A549 (cell line): ENCODE measurements at regions not wholly inside any gene's neighbourhood (a gene's known extent, or its start where the extent isn't known, plus 50 kb on each side); places are given as distances from the start of the nearest gene placed in this dataset.

Experiments used
- ATAC-seq, 2 experiments: fragments of 200-7000 bp in 1 of 2; fragments of >200 bp in 1 of 2; cut with Nextera tagmentation in 1 of 2; cut with Tn5 transposase in 1 of 2; 3 replicates each; pipeline versions ENCODE4 v1.8.0 to v1.9.1; 2018 to 2020; ENCODE audit warnings: mild to moderate bottlenecking in 1 of 2, moderate library complexity in 1 of 2
- CTCF ChIA-PET: fragments of 300-600 bp; sonication (Branson Sonifier 250); formaldehyde crosslinking; extraction: SDS; loops from one replicate; lab custom pipeline; 2021; ENCODE audit warnings: antibody characterized with exemption, inconsistent platforms; lab: Yijun Ruan, JAX
- POLR2A ChIA-PET: fragments of 350-600 bp; formaldehyde crosslinking; extraction: SDS; loops from one replicate; lab custom pipeline; 2021; ENCODE audit warnings: antibody characterized with exemption, inconsistent platforms; lab: Yijun Ruan, JAX
- DNase-seq, 2 experiments: peaks; one replicate each; pipeline versions ENCODE4 v3.0.0 to v3.0.0-alpha.2; 2011 to 2016; ENCODE audit warnings: low read depth in 1 of 2, low spot score in 1 of 2
- FAIRE-seq: peaks from 2 replicates; lab custom pipeline; 2011; peaks lifted over from hg19 to GRCh38; lab: Jason Lieb, UNC
- H3K27ac ChIP-seq, 2 experiments: fragments of >200 bp; sonication (Bioruptor Twin); formaldehyde crosslinking; 3 replicates each; pipeline ENCODE4 v1.5.1; 2016 to 2017
- H3K4me1 ChIP-seq: fragments of >200 bp; sonication (Bioruptor Twin); formaldehyde crosslinking; 3 replicates; pipeline ENCODE4 v1.6.1; 2016
- H3K4me2 ChIP-seq: fragments of >200 bp; sonication (Bioruptor Twin); formaldehyde crosslinking; 3 replicates; pipeline ENCODE4 v1.6.1; 2016
- H3K4me3 ChIP-seq: fragments of >200 bp; sonication (Bioruptor Twin); formaldehyde crosslinking; 3 replicates; pipeline ENCODE4 v1.5.1; 2016
- H3K9me3 ChIP-seq: fragments of >200 bp; sonication (Bioruptor Twin); formaldehyde crosslinking; 3 replicates; pipeline ENCODE4 v1.6.1; 2016
- CBX8 ChIP-seq: fragments of 200-600 bp; sonication (generic); IDR thresholded peaks from 2 replicates; pipeline ENCODE4 v1.6.1; 2016
- CHD2 ChIP-seq: fragments of 150-350 bp; IDR thresholded peaks from 2 replicates; pipeline ENCODE4 v1.6.1; 2014; ENCODE audit warnings: low read length; ENCODE audit not compliant: partially characterized antibody
- CHD4 ChIP-seq: fragments of 200-600 bp; sonication (generic); IDR thresholded peaks from 2 replicates; pipeline ENCODE4 v1.6.1; 2016; ENCODE audit warnings: antibody characterized with exemption, mild to moderate bottlenecking, borderline replicate concordance
- EHMT2 ChIP-seq: fragments of 200-600 bp; sonication (generic); IDR thresholded peaks from 2 replicates; pipeline ENCODE4 v1.6.1; 2016; ENCODE audit warnings: antibody characterized with exemption, low read depth, mild to moderate bottlenecking, moderate library complexity
- EP300 ChIP-seq, 2 experiments: fragments of >200 bp; sonication (Bioruptor Twin); formaldehyde crosslinking; IDR thresholded peaks; 2 replicates in 1 of 2; 3 replicates in 1 of 2; pipeline ENCODE4 v1.6.1; 2016 to 2017
- FOSB ChIP-seq: fragments of 250-450 bp; sonication (Bioruptor Pico); IDR thresholded peaks from 2 replicates; pipeline ENCODE4 v1.5.0; 2020; ENCODE audit warnings: mild to moderate bottlenecking, moderate library complexity
- FOXS1 ChIP-seq: fragments of 250-450 bp; sonication (Bioruptor Pico); IDR thresholded peaks from 2 replicates; pipeline ENCODE4 v1.5.0; 2020; ENCODE audit warnings: mild to moderate bottlenecking, moderate library complexity
- GATA3 ChIP-seq: IDR thresholded peaks from 2 replicates; pipeline ENCODE4 v1.6.1; 2012; ENCODE audit warnings: borderline replicate concordance
- HES2 ChIP-seq: fragments of >200 bp; sonication (Bioruptor Twin); formaldehyde crosslinking; IDR thresholded peaks from 2 replicates; pipeline ENCODE4 v1.6.1; 2016
- HOXB5 ChIP-seq: fragments of 250-450 bp; sonication (Bioruptor Pico); IDR thresholded peaks from 2 replicates; pipeline ENCODE4 v1.5.0; 2020; ENCODE audit warnings: mild to moderate bottlenecking, moderate library complexity
- MAZ ChIP-seq: fragments of 150-350 bp; IDR thresholded peaks from 2 replicates; pipeline ENCODE4 v1.6.1; 2014; ENCODE audit warnings: antibody characterized with exemption, low read depth, low read length, borderline replicate concordance
- MYC ChIP-seq: IDR thresholded peaks from 2 replicates; pipeline ENCODE4 v1.6.1; 2012; ENCODE audit warnings: mild to moderate bottlenecking, inconsistent platforms, low read length, improper control_type of control experiment, borderline replicate concordance
- NFE2L2 ChIP-seq: fragments of 150-350 bp; conservative IDR thresholded peaks from 2 replicates; pipeline ENCODE4 v1.6.1; 2014; ENCODE audit warnings: low read length
- NR3C1 ChIP-seq: fragments of >200 bp; sonication (Bioruptor Twin); formaldehyde crosslinking; IDR thresholded peaks from 3 replicates; pipeline ENCODE4 v1.6.1; 2017
- PHF8 ChIP-seq: fragments of 200-600 bp; sonication (generic); IDR thresholded peaks from 2 replicates; pipeline ENCODE4 v1.6.1; 2016; ENCODE audit warnings: low read depth, mild to moderate bottlenecking, antibody characterized with exemption, moderate library complexity, borderline replicate concordance
- POLR2A ChIP-seq: IDR thresholded peaks from 2 replicates; pipeline ENCODE4 v1.6.1; 2012; ENCODE audit warnings: mild to moderate bottlenecking, low read length
- RCOR1 ChIP-seq: fragments of 150-350 bp; IDR thresholded peaks from 2 replicates; pipeline ENCODE4 v1.6.1; 2014; ENCODE audit warnings: antibody characterized with exemption, low read length, low read depth
- RFX5 ChIP-seq: fragments of 450-650 bp; IDR thresholded peaks from 2 replicates; pipeline ENCODE4 v1.7.1; 2014; ENCODE audit warnings: antibody characterized with exemption, mild to moderate bottlenecking, moderate library complexity
- SMC3 ChIP-seq: fragments of >200 bp; sonication (Bioruptor Twin); formaldehyde crosslinking; IDR thresholded peaks from 3 replicates; pipeline ENCODE4 v1.6.1; 2018; ENCODE audit warnings: inconsistent platforms
- TFCP2L1 ChIP-seq: fragments of 250-450 bp; sonication (Bioruptor Pico); IDR thresholded peaks from 2 replicates; pipeline ENCODE4 v1.5.0; 2021; ENCODE audit warnings: mild to moderate bottlenecking
- TP53 ChIP-seq: fragments of 250-450 bp; sonication (Bioruptor Pico); IDR thresholded peaks from 2 replicates; pipeline ENCODE4 v1.5.0; 2021; ENCODE audit warnings: mild to moderate bottlenecking, moderate library complexity
- ZNF302 ChIP-seq: fragments of 250-450 bp; sonication (Bioruptor Pico); IDR thresholded peaks from 2 replicates; pipeline ENCODE4 v1.9.0; 2021; ENCODE audit warnings: inconsistent platforms, mild to moderate bottlenecking, moderate library complexity
- ZSCAN20 ChIP-seq: fragments of 250-450 bp; sonication (Bioruptor Pico); IDR thresholded peaks from 2 replicates; pipeline ENCODE4 v1.8.0; 2022; ENCODE audit warnings: mild to moderate bottlenecking, moderate library complexity
- WGBS: methylation state at CpG from one replicate; pipeline ENCODE4 v1.1.6; 2017; ENCODE audit errors: missing lambda C conversion rate; 5-methylcytosine and 5-hydroxymethylcytosine counted together
- TF ChIP-seq, protein P1 (sequence below): fragments of >200 bp; sonication (Bioruptor Twin); formaldehyde crosslinking; IDR thresholded peaks from 3 replicates; pipeline ENCODE4 v1.5.1; 2016
- TF ChIP-seq, protein P2 (sequence below): fragments of 150-350 bp; IDR thresholded peaks from 2 replicates; pipeline ENCODE4 v1.6.1; 2014; ENCODE audit warnings: low read depth, mild to moderate bottlenecking, low read length
- TF ChIP-seq, protein P3 (sequence below): fragments of 450-650 bp; IDR thresholded peaks from 2 replicates; pipeline ENCODE4 v1.6.1; 2014; ENCODE audit warnings: antibody characterized with exemption

GRCh38 chr5:157915638-157916037, 56.7 kb upstream of the CLINT1 start (continued):
- no peak for TF ChIP-seq TP53 (CRISPR knock-in tag)
- TF ChIP-seq HES2: no peak
- no peak for TF ChIP-seq ZSCAN20 (CRISPR knock-in tag)
- TF ChIP-seq CBX8: no peak
- no peak for TF ChIP-seq TFCP2L1

DNA sequence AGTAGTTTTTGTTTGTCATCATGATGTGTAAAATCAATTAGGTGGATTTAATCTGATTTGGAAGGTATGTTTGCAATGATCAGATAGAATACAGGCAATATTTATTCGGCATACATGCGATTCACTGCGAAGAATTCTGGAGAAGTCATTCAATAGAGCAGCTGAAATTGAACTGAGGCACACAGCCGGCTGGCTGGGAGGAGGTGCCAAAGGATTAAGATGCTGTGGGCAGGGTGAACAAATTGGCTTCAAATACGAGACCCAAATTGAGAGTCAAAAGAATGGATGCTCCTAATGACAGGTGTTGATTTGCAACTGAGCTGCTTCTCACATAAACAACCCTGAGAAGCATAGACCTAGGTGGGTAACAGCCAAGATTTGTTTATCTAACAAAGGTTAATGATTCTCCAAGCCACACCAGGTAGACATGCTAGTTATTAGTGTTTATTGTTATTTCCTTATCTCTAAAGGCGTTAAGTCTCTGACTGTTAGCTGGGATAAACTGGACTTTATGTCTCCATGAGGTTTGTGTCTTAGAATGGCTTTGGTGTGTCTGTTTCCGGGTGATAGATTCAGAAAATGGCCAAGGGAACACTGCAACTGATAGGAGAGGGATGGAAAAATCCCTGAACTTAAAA, 55.3 kb upstream of the CLINT1 start:
- FAIRE-seq (no peak), ATAC-seq (no peak)
- 63% methylated on average over 7 of the region's 7 CpGs for WGBS
- TF ChIP-seq ZSCAN20 (CRISPR knock-in tag) (no peak), PHF8 (no peak), TP53 (CRISPR knock-in tag) (no peak), NR3C1 (no peak), EP300 (IDR thresholded peaks at IDR 0.05) (no peak), SMC3 (no peak), FOXS1 (no peak), EHMT2 (no peak), CHD2 (no peak), RCOR1 (no peak), HOXB5 (CRISPR knock-in tag) (no peak), TFCP2L1 (no peak), POLR2A (no peak), ZNF302 (CRISPR knock-in tag) (no peak), CHD4 (no peak)
- TF ChIP-seq, protein P1, sequence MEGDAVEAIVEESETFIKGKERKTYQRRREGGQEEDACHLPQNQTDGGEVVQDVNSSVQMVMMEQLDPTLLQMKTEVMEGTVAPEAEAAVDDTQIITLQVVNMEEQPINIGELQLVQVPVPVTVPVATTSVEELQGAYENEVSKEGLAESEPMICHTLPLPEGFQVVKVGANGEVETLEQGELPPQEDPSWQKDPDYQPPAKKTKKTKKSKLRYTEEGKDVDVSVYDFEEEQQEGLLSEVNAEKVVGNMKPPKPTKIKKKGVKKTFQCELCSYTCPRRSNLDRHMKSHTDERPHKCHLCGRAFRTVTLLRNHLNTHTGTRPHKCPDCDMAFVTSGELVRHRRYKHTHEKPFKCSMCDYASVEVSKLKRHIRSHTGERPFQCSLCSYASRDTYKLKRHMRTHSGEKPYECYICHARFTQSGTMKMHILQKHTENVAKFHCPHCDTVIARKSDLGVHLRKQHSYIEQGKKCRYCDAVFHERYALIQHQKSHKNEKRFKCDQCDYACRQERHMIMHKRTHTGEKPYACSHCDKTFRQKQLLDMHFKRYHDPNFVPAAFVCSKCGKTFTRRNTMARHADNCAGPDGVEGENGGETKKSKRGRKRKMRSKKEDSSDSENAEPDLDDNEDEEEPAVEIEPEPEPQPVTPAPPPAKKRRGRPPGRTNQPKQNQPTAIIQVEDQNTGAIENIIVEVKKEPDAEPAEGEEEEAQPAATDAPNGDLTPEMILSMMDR: no peak
- TF ChIP-seq, protein P2, sequence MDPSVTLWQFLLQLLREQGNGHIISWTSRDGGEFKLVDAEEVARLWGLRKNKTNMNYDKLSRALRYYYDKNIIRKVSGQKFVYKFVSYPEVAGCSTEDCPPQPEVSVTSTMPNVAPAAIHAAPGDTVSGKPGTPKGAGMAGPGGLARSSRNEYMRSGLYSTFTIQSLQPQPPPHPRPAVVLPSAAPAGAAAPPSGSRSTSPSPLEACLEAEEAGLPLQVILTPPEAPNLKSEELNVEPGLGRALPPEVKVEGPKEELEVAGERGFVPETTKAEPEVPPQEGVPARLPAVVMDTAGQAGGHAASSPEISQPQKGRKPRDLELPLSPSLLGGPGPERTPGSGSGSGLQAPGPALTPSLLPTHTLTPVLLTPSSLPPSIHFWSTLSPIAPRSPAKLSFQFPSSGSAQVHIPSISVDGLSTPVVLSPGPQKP: no peak
- TF ChIP-seq, protein P3, sequence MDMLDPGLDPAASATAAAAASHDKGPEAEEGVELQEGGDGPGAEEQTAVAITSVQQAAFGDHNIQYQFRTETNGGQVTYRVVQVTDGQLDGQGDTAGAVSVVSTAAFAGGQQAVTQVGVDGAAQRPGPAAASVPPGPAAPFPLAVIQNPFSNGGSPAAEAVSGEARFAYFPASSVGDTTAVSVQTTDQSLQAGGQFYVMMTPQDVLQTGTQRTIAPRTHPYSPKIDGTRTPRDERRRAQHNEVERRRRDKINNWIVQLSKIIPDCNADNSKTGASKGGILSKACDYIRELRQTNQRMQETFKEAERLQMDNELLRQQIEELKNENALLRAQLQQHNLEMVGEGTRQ: no peak
- TF ChIP-seq, all 56 proteins: peak for 0
- POLR2A ChIA-PET: no interaction called here
- no peaks in the 10 kb centered on the region for H3K9me3 ChIP-seq
- DNase-seq: no peak
- H3K4me3 ChIP-seq: no peak overlapping the region
- H3K27ac ChIP-seq: no peak overlapping the region
- H3K4me1 ChIP-seq: peaks cover 8% of the 10 kb centered on the region; the same call in 1 of the 3 replicates
- CTCF ChIA-PET: interaction anchor here (0.6 to 1.4 kb wide), 3 partner anchors 10 to 97 kb away, joined by 3 to 4 read pairs (median 4); no protein-coding TSS in a partner anchor
- no peak overlapping the region for H3K4me2 ChIP-seq

- FAIRE-seq (no peak), ATAC-seq (no peak), DNase-seq (no peak)
- CTCF ChIA-PET: no interaction called here
- Histone ChIP-seq H3K4me1 (peaks cover under 1% of the 10 kb centered on the region; the same call in 1 of the 3 replicates), H3K27ac (no peak overlapping the region), H3K4me2 (no peak overlapping the region), H3K9me3 (no peaks in the 10 kb centered on the region), H3K4me3 (no peak overlapping the region)
- WGBS: 60% methylated on average over 2 of the region's 2 CpGs
- POLR2A ChIA-PET: no interaction called here
- TF ChIP-seq RCOR1: no peak
- TF ChIP-seq CBX8: no peak
- no peak for TF ChIP-seq CHD4
- TF ChIP-seq, protein P2: no peak
- TF ChIP-seq FOSB (CRISPR knock-in tag): no peak
- TF ChIP-seq RFX5: no peak
- TF ChIP-seq, protein P1: no peak
- no peak for TF ChIP-seq NFE2L2
- no peak for TF ChIP-seq EHMT2
- TF ChIP-seq SMC3: no peak
- TF ChIP-seq TP53 (CRISPR knock-in tag): no peak
- TF ChIP-seq MAZ: no peak
- no peak for TF ChIP-seq NR3C1
- TF ChIP-seq GATA3: no peak
- TF ChIP-seq MYC: no peak
Observed at GRCh38 chr5:157913575-157913974, 54.6 kb upstream of the CLINT1 start.
